SK-N-SH (cell line): ENCODE measurements at regions not wholly inside any gene's neighbourhood (a gene's known extent, or its start where the extent isn't known, plus 50 kb on each side); places are given as distances from the start of the nearest gene placed in this dataset.

Source experiments
- CTCF ChIP-seq: fragments of 200-600 bp; sonication (generic); IDR thresholded peaks from 2 replicates; pipeline ENCODE4 v1.6.1; 2017; ENCODE audit warnings: antibody characterized with exemption, mild to moderate bottlenecking, moderate library complexity
- JUND ChIP-seq: IDR thresholded peaks from 2 replicates; pipeline ENCODE4 v1.4.0; 2012

GRCh38 chr6:48859562-48860123, 603.4 kb downstream of the MMUT start:
- TF ChIP-seq CTCF (no peak), JUND (no peak)
